ENCODE measurements at regions not wholly inside any gene's neighbourhood (a gene's known extent, or its start where the extent isn't known, plus 50 kb on each side); places are given as distances from the start of the nearest gene placed in this dataset.
"Not testable (repeated sequence)": the region's sequence is repeated elsewhere in the genome, so short reads cannot be mapped to it uniquely, and the experiment has no call there.

DNA sequence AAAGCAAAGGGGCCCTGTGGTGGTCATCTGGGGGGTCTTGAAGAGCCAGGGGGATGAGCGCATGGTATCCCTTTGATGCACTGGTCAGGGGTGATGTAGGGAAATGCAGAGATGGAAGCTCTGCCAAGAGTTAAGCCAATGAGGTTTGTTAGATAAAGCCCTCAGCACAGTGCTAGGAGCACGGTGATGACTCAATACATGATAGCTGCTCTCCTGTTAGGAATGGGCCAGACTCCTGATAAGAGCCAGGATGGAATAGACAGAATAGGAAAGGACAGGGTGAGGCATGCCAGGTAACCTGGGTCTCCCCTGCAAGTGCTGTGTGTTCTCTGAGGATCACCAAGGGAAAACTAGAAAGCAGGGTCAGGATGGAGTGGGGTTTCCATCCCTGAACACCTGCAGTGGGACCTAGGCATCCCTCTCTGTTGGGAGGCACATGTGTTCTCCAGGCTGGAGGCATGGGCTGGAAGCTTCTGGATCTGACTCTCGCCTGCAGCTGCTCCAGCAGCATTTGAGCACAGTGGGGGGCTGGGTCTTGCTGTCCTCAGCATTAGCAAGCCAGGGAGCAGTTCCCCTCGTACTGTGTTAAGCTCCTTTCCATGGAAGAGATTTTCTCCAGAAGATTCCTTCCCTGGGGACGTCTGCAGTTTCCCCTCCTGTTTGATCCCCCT lies 71.8 kb upstream of the TIAM2 start:
- DNase-seq = peak in 1 of 2 experiments; percentile 10

DNA sequence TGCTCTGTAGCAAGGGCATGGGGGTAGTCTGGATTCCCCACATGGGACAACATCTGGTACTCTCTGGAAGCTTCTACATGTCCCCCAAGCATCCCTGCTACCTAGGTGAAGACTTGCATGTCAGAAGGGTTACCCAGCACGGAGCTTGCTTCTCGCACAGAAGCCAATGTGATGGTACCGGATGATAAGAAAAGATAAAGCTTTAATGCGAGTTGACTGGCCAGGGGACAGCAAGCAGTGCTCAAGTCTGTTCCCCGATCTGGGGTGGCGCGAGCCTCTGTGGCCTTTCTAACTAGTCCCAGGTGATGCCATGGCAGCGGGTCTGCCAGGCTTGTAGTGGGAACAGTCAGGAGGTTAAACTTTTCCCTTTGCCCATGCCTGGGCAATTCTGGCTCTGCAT lies 70.0 kb upstream of the TIAM2 start:
- DNase-seq = no peak

DNA sequence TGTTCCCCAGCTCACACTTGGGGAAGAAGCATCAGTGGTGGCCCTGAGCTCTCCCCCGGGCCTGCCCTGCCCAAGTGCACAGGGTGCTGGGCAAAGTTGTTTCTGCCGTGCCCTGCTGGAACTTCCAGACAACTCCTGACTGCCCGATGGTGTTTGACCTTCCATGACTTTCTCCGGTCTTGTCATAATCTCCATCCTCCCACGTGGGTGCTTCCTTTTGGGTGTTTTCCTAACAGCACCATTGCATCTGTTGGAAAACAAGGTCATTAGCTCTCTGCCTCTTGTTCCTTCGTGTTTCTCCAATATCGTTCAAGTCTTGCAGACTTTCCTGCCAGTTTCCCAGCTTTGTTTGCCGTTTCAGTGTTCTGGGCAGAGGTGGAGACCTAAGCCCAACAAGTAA lies 68.7 kb upstream of the TIAM2 start:
- no peak for DNase-seq

DNA sequence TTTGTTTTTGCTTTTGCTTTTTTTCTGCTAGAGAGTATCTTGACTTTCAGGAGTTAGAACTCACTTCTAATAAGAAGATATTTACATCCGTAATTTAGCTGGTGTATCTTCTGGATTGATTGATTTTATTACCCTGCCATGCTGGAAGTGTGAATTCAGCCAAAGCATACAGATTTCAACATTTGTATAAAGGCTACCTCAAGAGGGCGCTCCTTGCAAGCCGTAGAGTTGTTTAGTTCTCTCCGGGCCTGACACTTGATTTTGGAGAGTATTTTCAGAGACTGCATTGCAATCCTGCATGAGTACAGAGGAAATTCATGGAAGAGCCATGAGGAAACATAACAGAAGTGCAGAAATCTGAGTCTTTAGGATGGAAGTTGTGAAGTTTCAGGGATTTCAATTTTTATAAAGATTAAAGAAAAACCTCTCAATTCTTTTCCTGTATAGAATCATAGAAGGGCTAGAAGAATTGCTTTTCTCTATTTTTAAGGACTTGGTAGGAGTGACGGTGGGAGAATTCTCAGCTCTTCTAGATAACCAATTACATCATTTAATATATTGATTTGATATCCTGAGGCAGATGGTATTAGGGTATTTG lies 66.7 kb upstream of the TIAM2 start:
- DNase-seq = peak; percentile 72 to 77

DNA sequence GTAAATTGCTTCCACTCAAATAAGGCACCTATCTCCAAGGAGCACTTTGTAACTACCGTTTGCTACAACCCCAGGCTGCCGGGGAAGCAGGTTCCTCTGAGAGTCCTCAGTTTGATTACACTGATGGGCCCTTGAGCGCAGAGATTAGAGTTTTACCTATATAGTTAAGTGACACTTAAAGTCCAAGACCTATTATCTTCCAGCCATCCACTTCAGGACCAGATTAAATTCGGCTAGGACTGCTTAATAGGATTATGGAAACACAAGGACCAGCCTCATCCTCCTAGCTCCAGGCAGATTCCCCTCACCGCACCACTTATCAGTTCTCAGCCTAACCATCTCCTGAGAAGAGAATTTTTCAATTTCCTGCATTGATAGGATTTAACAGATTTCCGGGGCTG lies 64.7 kb upstream of the TIAM2 start:
- DNase-seq = peak; percentile 99 to 100

DNA sequence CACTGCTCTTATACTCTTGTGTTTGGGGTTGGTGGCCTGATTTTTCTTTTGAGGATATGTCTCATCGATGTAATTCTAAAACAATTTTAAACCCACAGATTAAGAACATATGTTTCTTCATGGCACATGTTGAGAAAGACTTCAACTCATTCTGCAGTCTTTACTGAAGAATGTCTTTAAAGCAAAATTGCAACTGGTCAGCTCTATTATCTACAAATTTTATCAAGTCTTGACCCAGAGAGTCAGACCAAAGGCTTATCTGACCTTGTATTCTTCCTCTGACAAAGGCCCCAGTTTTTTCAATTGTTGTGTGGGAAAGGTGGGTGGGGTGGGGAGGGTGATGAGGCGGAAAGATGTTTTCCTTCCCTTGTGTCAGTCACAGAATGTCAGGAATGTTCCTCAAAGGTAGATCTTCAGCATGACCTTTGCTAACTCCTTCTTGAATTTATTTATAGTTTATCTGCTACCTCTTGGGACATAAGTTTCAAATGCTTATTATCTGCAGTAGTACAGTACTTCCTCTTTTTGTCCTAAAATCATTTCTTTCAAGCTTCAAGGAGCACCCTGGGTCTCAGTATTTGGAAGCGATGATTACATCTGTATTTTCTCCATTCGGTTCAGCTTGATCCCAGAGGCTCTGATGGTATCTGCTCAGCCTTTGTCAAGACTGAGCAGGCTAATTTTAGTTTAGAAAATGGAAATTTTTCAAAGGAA lies 63.2 kb upstream of the TIAM2 start:
- no peak for DNase-seq

DNA sequence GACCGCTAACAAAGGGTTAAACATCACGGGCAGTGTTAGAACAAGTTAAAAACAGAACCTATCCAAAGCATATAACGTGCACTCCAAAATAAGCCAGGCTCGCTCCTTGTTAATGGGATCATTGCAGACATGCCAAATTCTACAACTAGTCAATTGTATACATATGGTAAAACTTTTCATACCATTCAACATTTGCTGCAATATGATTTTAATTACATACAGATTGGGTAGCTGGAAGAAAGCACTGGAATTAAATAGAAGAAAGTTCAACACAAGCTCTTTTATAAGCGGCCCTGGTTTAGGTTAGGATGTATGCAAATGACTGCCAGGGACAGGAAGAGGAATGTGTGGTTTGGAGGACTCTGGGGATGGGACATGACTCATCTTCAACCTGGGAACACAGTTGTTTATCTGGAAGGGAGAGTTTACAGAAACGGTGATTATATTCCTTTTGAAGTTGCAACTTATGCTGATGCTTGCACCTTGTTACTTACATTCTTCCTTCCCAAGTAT lies 62.5 kb upstream of the TIAM2 start:
- DNase-seq = no peak

DNA sequence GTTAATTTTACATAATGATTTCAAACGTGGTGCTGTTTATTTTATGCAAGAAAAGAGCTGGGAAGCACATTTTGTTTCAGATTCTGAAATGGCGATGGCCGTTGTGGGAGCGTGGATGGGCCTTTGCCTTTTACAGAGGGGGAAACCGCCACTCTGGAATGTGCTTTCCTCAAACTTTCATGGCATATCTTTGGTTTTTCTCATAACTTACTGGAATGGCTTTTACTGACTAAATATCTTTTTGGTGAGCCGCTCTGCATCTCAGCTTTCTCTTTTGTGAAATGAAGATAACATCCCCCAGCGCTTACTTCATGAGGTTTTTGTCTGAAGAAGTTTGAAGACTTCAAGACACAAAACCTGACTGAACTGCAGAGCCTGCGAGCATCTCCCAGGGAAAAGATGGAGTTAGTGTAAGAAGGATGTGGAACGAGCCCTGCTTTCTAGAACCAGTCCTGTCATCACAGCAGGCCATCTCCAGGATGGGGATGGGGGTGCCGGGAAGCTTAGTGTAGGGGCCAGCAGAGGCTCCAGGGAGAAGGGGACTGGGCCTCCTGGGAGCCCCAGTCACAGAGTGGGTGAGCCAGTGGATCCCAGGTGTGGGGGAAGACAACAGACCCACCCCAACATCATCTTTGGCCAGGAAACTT lies 61.8 kb upstream of the TIAM2 start:
- DNase-seq = no peak

DNA sequence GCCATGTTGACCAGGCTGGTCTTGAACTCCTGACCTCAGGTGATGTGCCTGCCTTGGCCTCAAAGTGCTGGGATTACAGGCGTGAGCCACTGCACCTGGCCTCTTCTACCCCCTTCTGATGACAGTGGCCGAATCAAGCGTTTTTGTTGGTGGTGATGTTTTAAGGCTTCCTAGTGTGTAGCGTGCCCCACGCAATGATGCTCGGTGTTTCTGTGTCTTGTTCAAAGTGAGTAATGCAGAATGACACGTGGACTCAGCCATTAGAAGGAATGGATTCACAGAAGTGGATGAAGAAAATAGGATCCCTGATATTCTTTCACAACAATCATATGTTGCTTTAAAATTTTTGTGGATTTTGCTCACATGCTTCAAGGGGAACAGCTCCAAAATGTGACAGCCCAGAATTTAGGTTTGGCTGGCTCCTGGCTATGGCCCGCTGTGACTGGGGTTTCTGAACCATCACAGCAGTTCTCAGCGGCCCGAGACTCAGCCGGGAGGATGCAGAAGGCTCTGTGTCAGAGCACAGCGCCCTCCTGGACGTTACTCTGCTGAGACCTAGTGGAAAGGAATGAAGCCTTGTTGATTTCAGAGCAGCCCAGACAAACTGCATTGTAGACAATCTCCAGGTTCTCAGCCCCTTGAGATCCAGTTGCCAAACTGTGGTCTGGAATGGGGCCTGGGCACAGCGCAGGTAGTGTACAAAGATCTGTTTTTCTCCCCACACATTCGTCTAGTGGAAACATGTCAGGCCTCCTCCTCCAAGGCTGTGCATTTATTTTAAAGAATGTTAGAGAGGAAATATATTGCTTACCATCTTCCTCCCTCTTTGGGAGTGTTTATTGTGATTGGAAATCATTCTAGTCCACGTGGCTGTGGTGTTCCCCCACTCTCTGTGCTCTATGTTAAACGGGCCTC lies 57.6 kb upstream of the TIAM2 start:
- DNase-seq = no peak

DNA sequence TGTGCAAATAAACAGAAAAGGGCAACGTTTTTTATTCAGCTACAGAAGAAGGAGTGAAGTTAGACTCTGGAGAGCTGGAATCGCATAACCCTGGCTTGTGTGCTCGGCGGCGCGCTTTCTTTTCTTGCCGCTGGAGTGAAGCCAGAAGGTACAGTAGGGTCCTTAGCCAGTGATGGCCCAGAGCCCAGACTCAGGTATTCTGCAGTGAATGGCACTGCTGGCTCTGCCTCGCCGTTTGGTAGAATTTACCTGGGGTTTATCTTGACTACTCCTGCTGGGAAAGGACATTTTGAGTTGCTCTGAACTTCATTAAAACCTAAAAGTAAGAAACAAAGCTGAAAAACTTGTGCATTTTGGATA lies 56.9 kb upstream of the TIAM2 start:
- DNase-seq = no peak

DNA sequence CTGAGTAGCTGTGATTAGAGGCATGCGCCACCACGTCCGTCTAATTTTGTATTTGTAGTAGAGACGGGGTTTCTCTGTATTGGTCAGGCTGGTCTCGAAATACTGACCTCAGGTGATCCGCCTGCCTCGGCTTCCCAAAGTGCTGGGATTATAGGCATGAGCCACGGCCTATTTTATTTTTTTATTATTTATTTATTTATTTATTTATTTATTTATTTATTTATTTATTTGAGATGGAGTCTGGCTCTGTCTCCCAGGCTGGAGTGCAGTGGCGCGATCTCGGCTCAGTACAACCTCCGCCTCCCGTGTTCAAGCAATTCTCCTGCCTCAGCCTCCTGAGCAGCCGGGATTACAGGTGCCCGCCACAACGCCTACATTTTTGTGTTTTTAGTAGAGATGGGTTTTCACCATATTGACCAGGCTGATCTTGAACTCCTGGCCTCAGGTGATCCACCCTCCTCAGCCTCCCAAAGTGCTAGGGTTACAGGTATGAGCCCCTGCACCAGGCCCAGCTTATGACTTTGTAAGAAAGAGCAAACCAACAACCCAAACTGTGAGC lies 56.3 kb upstream of the TIAM2 start:
- not testable (repeated sequence) for DNase-seq

DNA sequence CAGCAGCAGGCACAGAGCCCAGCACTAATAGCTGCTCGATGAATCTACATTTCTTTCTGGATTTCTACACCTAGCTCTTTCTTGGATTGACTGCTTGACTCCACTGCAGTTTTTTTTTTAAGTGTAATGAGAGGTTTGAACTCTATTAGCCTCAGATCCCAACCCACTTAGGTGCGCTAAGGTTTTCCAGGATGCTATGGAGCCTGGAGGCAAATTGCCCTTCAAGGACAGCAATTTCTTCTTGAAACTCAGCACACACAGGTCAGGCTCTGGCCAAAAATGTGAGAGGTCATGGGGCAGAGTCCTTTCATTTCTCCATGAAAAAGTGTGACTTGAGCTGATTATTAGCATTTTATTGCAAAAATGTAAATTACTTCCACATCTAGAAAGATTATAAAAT lies 52.3 kb upstream of the TIAM2 start:
- DNase-seq = no peak

DNA sequence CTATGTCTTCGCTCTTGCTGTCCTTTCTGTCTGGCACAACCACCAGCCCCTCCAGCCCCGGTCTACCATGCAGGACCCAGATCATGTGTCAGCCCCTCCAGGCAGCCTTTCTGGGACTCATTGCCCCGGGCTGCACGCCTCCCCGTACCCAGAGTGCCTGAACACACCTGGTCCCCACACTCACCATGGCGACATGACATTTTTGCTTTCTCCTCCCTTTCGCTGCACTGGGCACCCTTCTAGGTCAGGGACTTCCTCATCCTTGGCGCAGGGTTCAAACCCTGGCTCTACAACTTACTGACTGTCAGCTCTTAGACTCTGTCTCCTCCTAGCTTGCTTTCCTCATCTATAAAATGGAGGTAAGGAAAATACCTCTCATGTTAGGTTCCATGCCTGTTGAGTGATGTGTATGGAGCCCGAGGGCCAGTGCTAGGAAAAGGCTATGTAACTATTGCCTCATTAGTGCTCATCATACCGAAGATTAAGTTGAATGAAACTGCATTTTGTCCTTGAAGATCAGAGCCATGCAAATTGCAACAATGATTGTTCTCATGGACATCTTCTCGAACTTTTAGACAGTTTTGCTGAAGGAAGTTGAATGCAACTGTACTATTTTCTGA lies 49.7 kb upstream of the TIAM2 start:
- DNase-seq = no peak
